Lung (tissue), 11 donors: ENCODE measurements at regions not wholly inside any gene's neighbourhood (a gene's known extent, or its start where the extent isn't known, plus 50 kb on each side); places are given as distances from the start of the nearest gene placed in this dataset.

ENCODE experiments used
- ATAC-seq: fragments of 200-7000 bp; cut with Tn5 transposase; one replicate; pipeline ENCODE4 v1.9.1; 2020; ENCODE audit warnings: moderate number of reproducible peaks; ENCODE audit not compliant: insufficient read depth, low FRiP score
- DNase-seq, 3 donors: peaks; one replicate each; pipeline ENCODE4 v3.0.0-alpha.2; 2013 to 2017
- H3K27ac ChIP-seq, 2 donors: one replicate each; pipeline ENCODE4 v1.5.1; 2013; ENCODE audit warnings: mild to moderate bottlenecking in 2 of 2, moderate library complexity in 2 of 2, control low read depth in 1 of 2, inconsistent platforms in 1 of 2, low read depth in 1 of 2, low read length in 1 of 2
- H3K27me3 ChIP-seq, 3 donors: one replicate each; pipeline ENCODE4 v1.5.1; 2013; ENCODE audit warnings: low read length in 2 of 3; ENCODE audit not compliant: control insufficient read depth in 3 of 3, insufficient read depth in 3 of 3
- H3K36me3 ChIP-seq, 4 donors: one replicate each; pipeline ENCODE4 v1.5.1; 2013; ENCODE audit warnings: low read length in 4 of 4, mild to moderate bottlenecking in 1 of 4, moderate library complexity in 1 of 4; ENCODE audit not compliant: control insufficient read depth in 4 of 4, insufficient read depth in 4 of 4
- H3K4me1 ChIP-seq, 5 donors: one replicate each; pipeline ENCODE4 v1.5.1; 2013; ENCODE audit warnings: low read length in 5 of 5, mild to moderate bottlenecking in 2 of 5, moderate library complexity in 1 of 5; ENCODE audit not compliant: control insufficient read depth in 5 of 5, insufficient read depth in 5 of 5
- H3K4me3 ChIP-seq: one replicate; pipeline ENCODE4 v1.5.1; 2013; ENCODE audit warnings: mild to moderate bottlenecking, control low read depth, moderate library complexity
- H3K9ac ChIP-seq, 2 donors: one replicate each; pipeline ENCODE4 v1.5.1; 2013; ENCODE audit warnings: low read length in 2 of 2, control low read depth in 1 of 2; ENCODE audit not compliant: insufficient read depth in 1 of 2
- H3K9me3 ChIP-seq, 4 donors: one replicate each; pipeline ENCODE4 v1.5.1; 2013; ENCODE audit warnings: low read length in 3 of 4, mild to moderate bottlenecking in 1 of 4, moderate library complexity in 1 of 4; ENCODE audit not compliant: control insufficient read depth in 4 of 4, insufficient read depth in 3 of 4
- CTCF ChIP-seq: IDR thresholded peaks from 2 replicates; pipeline ENCODE4 v1.5.1; 2012; ENCODE audit warnings: mild to moderate bottlenecking; ENCODE audit errors: control extremely low read depth, extremely low read depth
- WGBS, 2 donors: extraction: QIAGEN DNeasy Blood & Tissue Kit; methylation state at CpG; one replicate each; pipeline ENCODE4 v1.1.7; 2013; 5-methylcytosine and 5-hydroxymethylcytosine counted together
- donor health status: control.
- donor health status: control.
- donor health status: Bipolar disorder and iron deficiency.
- donor health status: healthy.
- donor health status: DM: yes; HTN: yes; CAD: no.

- DNase-seq (no peak), ATAC-seq (no peak)
- WGBS, 2 donors = 87 to 93% methylated on average over 2 of the region's 2 CpGs
- H3K9me3 ChIP-seq = no peaks in the 10 kb centered on the region
- H3K4me1 ChIP-seq = peaks cover 0 to 6% (median 2%) of the 10 kb centered on the region in 5 donors
- no peak for TF ChIP-seq CTCF
- H3K27me3 ChIP-seq = no peaks in the 10 kb centered on the region
- H3K4me3 ChIP-seq = no peak overlapping the region
- H3K36me3 ChIP-seq = no peaks in the 10 kb centered on the region
- no peak overlapping the region for H3K9ac ChIP-seq
- no peak overlapping the region for H3K27ac ChIP-seq
Measured at GRCh38 chr1:115140442-115141144, 51.3 kb upstream of the TSPAN2 start.

DNA sequence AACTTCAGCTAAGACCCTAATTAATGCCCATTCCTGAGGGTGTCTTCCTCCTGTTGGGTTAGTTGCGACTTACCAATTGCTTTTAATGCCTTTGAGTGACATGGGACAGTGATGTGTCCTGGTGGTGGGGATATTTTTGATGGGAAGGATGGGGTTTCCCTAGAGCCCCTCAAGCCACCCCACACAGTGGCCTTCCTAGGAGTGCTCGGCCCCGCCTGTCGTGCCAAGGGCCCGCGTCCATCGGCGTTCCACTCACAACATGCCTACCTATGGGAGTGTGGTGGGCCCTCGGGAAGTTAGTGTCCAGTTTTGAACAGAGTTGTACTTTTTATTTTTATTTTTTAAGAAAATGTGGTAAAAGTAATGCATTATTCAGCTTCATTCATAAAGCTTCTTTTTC lies 50.1 kb upstream of the TSPAN2 start:
- H3K9ac ChIP-seq = peak overlapping the region in 1 of 2 donors; percentile 2
- no peak for DNase-seq
- no peak overlapping the region for H3K4me3 ChIP-seq
- TF ChIP-seq CTCF = no peak
- no peaks in the 10 kb centered on the region for H3K36me3 ChIP-seq
- H3K9me3 ChIP-seq = no peaks in the 10 kb centered on the region
- H3K27me3 ChIP-seq = no peaks in the 10 kb centered on the region
- H3K4me1 ChIP-seq = peaks cover 0 to 6% (median 2%) of the 10 kb centered on the region in 5 donors
- H3K27ac ChIP-seq = no peak overlapping the region
- 92 to 93% methylated on average over 9 of the region's 9 CpGs for WGBS, 2 donors
- ATAC-seq = no peak
